GM03348 (cell line): ENCODE measurements at regions not wholly inside any gene's neighbourhood (a gene's known extent, or its start where the extent isn't known, plus 50 kb on each side); places are given as distances from the start of the nearest gene placed in this dataset.

ENCODE experiments used
- DNase-seq: peaks from one replicate; pipeline ENCODE4 v3.0.0; 2012; ENCODE audit warnings: low spot score

GRCh38 chr2:192265751-192266150, 71.0 kb upstream of the TMEFF2 start:
- DNase-seq, result peak; percentile 5

GRCh38 chr2:192254444-192254843, 59.7 kb upstream of the TMEFF2 start:
- DNase-seq, result no peak

DNA sequence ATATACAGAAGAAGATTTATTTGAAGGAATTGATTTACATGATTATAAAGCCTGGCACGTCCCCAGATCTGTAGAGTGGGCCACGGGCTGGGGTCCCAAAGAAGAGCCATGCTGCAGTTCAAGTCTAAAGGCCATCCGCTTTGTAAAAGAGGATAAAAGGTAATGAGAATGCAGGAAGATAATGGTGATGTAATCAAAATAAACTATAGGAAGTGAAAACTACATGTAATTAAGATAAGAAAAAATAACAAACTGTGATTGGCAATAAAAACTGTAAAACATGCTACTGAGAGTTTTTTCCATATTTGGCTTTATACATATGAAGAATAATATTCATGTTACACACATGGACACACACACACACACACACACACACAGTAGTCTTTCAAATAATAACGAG, 59.0 kb upstream of the TMEFF2 start:
- no peak for DNase-seq

DNA sequence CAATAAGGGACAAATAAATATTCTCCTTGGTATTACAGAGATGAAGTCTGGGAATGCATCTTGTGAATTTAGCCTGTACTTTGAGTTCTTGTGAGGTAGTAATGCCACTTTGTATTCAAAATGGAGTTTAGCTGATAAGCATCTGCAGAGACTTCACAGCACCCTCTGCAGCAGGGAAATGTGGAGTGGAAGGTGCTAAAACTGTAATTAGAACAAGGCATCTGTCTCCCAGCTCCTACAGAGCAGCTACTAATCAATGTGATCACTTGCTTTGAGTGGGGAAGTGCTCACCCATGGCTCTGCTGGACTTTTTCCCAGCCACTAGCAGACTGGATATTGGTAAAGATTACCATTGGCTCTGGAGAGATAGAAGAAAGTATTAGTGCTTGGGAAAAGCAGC, 56.2 kb upstream of the TMEFF2 start:
- DNase-seq, result no peak

DNA sequence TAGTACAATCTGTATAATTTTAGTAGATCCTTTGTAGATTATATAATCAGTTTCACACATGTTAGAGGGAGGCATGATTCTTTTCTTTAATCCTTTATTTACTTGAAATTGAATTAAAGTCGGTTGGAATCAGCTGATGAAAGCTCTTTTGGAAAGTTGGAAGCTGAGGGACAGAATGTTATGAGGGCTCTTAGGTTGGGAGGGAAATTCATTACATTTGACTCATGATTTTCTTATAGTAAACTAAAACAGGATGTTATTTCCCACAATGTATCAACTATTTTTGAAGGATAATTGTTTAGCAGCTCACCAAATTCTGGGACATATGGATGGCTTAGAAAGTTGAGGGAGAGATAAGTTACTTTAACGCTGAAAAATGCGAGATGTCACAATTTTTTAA, 52.7 kb upstream of the TMEFF2 start:
- no peak for DNase-seq

GRCh38 chr2:192246297-192246696, 51.6 kb upstream of the TMEFF2 start:
- DNase-seq, result no peak

- DNase-seq, result no peak
Observed at GRCh38 chr2:192245329-192245728, 50.6 kb upstream of the TMEFF2 start.
